ENCODE measurements at regions not wholly inside any gene's neighbourhood (a gene's known extent, or its start where the extent isn't known, plus 50 kb on each side); places are given as distances from the start of the nearest gene placed in this dataset.

- TF ChIP-seq EZH2phosphoT487 (conservative IDR thresholded peaks at IDR 0.05; ENCODE audit: low read length) (no peak), CTCF (IDR thresholded peaks at IDR 0.05; ENCODE audit: insufficient read depth, low read length, poor library complexity, severe bottlenecking) (no peak)
Observed at GRCh38 chr16:76661691-76662235, 384.6 kb downstream of the CNTNAP4 start.

Measured in SU-DHL-6 (cell line).